Dedifferentiated amniotic fluid mesenchymal stem cell (primary cell): ENCODE measurements at regions not wholly inside any gene's neighbourhood (a gene's known extent, or its start where the extent isn't known, plus 50 kb on each side); places are given as distances from the start of the nearest gene placed in this dataset.

Experiments used
- DNase-seq: peaks from one replicate; pipeline ENCODE4 v3.0.0-alpha.2; 2016; ENCODE audit errors: extremely low spot score

DNA sequence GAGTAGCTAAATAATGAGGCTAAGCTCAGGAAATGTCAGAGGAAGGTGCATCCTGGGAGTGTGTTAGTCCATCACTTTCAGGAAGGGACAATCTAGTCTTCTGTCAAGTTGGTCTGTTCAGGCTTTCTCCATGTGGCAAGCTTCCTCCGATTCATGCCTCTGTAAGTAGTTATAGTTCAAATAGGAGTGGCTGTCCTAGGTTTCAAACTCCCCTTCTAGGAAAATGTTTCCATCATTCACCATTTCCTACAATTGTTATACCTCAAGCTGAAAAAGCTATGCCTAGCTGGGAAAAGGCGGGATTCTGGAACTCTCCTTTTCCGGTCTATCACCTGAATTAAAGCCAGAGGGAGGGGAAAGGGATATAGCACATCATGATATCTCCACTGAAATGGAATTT, 287.7 kb upstream of the ZSWIM2 start:
- no peak for DNase-seq

DNA sequence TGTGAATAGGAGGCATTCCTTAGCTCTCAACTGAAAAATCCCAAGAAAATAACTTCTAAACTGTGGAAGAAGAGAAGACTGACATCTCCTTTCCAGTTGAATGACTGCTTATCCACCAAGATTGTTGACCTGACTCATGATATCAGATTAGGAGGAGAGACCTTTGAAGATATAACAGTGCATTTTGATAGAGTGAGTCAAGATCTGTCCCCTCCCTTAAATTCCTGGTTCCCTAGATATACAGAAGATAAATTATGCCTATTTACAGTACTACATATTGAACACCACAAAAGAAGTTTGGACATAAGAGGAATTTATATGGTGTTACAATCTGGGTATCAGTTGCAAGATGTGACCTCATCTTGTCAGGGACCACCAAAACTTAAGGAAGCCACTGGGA, 285.3 kb upstream of the ZSWIM2 start:
- DNase-seq = no peak

DNA sequence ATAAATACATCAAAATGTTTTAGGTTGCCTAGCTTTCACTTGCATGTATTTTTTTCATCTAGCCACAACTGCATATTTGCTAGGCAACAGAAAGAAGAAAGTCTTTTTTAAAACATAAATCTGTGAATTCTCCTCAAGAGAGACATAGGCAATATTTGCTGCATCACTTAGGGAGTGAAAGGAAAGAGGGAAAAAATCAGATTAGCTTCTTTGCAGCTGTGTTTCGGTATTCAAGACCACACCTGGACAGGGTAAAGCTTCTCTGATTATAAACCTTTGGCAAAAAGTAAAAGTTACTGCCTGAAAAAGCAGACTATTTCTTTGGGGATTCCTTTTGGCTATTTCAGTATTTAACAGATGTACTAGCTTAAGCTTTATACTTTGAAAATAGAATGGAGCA, 280.9 kb upstream of the ZSWIM2 start:
- no peak for DNase-seq

DNA sequence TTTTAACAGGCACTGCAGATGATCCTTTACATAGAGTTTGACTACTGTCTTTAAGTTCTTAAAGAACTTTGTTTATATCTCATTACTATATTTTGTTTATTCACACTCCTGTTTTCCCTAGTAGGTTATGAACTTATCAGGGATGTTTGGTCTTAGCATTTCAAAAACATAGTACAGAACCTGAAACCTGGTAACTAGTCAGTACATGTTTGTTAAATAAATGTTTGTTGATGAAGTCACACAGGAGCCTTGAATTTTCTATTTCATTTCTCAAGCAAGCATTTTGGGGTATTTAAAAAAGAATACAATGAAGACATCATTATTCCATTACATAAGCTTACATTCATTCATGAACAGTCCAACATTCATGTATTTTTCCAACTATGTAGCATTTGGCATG, 280.3 kb upstream of the ZSWIM2 start:
- DNase-seq = no peak

DNA sequence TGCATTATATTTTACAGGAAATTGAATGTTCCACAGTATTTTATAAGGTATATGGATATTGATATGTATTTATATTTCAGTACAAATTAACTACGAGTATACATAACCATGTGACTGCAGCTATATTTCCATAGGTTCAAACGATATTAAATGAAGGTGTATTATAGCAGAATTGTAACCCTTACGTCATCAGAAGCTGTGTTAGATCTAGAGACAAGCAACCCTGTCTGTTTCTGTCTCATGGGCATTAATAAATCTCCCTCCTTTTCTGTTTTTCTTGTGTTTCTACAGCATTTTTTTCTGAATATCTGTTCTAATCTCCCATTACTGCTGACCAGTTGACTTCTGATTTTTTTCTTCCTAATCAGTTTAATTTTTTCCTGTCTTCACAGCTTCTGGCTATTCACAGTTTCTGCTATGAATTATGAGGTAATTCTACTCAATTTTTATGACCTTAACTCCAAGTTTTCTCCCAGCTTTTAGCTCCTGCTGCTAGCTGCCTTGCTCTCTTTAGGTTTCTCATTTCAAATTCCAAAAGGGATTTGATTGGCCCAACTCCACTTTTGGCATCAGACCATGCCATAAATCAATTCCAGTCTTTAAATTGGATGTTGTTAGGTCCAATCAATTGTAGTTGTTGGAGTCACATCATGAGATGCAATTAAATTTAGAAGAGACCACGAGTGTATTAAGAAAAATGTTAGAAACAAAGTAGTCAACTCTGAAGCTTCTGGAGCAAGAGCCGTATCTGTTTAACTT, 277.5 kb upstream of the ZSWIM2 start:
- no peak for DNase-seq

DNA sequence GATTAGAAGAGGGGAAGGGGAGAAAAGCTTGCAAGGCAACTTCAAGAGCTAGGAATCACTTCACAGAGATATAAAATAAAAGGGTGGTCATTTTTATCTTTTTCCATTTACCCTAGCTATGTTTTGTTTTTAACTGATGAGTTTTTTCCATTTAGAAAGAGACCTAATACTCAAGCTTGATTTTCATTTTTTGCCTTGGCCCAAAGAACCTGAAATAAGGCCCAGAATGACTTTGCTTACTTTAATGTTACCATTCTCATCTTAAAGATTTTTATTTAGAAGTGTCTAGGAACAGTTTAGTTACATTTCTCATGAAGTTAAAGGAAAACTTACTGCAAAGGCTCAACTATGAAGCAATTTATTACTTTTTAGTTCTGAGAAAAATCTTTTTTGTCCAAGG, 276.3 kb upstream of the ZSWIM2 start:
- DNase-seq = no peak

DNA sequence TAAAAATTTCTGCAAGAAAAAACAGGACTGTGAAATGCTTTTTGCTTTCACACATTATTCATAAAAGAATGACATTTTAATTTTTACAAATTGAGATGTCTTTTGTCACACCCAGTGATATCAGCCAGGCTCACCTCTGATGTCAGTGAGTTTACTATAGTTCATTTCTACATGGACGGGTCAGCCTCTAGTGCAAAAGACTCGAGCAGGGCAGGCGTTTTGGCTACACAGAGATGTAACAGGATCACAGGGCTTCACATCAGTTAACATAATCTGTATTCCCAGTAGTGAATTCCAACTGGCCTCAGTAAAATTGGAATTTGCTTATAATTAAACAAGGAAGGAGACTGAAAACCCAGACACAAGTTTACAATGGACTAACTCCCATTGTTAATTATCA, 275.6 kb upstream of the ZSWIM2 start:
- no peak for DNase-seq

DNA sequence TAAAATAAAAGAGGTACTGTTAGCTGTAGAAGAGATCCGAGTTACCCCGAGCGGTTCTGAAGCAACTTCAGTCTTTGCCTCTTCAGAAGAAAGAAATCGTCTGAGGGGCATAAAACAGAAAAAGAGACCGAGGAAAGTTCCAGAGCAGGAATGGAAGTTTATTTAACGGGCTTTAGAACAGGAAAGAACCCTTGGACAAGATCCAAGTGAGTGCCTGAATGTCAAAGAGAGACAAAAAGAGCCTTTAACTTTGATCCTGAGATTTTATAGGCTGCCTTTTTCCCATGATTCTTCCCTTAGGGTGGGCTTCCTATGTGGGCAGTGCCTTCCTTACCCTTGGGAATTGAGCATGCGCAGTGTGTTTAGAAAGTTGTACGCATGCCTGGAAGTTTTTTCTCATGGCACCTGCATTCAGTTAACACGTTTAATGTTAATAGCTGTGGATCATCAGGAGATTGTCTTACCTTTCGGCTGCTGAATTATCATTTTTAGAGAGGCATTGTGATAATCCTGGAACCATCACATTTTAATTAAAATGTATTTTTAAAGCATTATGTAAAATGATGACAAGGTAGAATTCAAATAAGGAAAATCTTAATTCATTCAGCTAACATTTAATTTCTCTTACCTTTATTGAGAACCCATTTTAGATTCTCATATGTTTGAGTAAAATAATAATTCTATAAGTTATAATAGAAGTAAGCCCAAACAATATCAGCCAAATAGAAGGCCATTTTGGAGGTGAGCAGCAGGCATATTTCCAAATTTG, 269.5 kb upstream of the ZSWIM2 start:
- DNase-seq = no peak

DNA sequence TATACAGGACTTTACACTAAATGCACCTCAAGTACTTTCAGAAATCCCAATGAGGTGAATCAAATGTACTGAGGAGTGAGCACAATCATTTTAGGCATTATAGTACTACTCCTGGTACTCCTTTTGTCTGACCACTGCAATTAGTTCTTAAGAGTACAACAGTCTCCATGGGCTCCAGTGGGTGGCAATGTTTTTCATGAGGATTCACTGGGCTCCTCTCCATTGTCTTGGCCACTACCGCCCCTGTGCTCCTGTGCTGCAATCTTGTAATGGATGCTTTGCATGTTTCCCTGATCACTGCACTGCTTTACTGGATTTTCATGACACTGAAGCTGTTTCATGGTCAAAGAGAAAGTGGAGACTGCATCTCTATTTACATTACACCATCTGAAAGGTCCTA, 268.5 kb upstream of the ZSWIM2 start:
- DNase-seq = no peak

DNA sequence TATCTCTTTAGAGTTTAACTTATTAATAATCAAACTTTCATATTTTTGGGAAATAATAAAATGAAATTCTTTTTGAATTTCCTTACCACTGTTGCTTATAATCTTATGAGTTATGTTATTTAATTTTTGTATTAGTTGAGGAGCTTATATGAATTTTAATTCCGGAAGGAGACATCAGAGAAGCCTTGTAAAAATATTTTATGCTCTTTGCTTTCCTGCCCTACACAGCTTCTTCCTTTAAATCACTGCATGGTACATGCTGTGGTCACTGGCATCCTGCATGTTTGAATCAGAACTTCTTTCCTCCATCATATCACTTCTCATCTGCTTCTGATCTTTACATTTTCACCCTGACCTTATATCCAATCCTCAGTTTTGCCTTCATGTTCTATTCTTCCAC, 266.7 kb upstream of the ZSWIM2 start:
- no peak for DNase-seq

DNA sequence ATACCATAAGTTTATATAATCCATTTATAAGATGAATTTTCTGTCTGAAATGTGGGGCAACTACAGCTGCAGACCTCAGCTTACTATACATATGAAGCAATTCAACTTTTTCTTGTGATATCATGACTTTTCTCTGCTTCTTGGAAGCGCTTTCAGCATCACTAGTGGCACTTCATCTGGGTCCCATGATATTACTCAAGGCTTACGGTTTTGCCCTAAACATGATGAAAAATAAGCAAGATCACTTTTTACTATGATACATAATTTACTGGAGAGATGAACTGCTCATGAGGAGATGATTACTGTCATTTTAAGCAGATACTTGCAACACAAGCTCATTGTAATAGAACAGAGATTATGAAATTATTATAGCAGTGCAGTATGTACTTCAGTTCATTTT, 258.0 kb upstream of the ZSWIM2 start:
- DNase-seq = no peak

DNA sequence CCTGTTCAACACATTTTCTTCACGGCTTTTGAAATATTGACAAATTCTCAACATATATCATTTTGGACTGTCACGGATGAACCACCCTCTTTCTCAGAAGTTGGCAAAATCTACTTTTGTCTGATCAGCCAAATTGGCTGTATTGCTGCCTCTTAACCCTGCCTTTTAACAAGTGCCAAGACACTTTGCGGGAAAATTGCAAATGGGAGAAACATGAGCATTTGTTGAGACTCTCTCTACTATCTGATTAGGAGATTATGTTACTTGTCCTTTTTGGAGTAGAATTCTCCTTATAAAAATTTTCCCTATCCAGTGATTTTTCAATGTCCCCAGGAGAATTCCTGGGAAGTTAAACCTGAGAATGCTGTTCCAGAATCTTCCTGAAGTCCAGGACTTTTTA, 256.2 kb upstream of the ZSWIM2 start:
- DNase-seq = no peak

DNA sequence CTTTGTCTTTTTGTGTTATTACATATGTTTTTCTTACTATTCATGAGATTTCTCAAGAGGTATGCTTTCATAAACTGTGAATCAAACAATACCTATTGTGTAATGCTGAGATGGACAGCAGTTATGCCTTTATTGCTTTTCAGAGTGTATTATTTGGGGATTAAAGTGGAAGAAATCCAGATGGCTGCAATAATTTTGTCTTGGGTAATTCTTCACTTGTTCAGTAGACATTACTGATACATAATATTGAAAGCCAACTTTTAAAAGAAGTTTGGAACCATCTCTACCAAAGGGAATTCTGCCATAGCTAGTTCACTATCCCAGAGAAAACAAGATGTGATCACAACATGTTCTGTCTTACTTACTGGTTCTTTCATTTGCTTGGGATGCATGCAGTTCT, 253.4 kb upstream of the ZSWIM2 start:
- no peak for DNase-seq

DNA sequence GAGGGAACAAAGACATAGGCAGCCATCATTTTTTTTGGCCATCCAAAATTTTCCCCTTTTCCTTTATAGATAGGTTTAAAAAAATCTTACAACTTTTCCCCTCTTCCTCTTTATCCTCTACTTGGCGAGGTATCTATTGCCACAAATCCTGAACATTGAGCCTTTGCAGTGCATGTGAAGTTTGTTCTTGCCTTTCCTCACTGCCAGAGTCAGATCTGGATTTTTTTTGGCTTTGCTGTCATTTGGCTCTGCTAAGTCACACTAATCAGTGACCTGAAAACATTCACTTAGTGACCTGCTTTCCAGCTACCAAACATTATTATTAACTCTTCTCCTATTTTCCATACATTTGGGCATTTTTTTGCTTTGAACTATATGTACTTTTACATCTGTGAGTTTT, 249.2 kb upstream of the ZSWIM2 start:
- DNase-seq = no peak

DNA sequence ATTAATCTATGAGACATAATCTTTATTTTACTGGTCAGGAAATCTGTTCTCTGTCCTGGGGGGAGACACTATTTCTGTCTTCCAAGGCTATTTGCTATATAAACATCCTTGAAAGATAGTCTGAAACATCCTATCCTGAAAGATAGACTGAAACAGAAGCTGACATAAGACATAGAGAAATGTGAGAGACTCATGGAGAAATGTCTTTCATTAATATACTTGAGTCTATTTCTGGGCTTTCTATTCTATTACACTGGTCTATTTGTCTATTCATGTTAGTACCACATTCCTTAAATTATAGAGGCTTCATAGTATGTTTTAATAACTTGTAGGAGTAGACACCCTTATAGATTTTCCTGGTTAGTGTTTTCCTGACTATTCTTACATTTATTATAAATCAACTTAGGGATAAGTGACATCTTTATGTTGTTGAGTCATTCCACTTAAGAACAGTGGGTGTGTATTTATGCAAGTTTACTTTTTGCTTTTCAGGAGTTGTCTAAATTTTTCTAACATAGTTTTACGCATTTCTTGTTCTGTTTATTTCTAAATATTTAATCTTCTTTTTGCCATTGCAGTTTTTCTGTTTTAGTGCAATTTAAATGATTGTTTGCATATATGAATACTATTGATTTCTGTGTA, 244.9 kb upstream of the ZSWIM2 start:
- DNase-seq = no peak

DNA sequence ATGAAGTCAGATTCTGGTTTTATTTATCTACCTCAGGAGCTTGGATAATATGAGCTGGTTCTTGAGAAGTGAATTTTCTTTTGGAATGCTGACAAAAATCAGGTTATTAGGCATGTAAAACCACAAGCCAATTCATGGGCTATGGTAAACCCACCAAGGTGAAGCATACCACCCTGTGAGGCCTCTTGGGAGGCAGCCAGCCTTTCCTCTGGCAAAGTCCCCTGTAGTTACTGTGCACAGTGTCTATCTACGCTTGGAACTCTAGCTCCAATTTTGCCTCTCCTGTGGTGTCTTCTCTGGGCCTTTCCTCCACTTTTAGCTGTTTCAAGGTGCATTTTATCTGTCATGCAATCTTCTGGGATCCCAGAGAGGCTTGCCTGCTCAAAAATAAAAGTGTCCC, 242.7 kb upstream of the ZSWIM2 start:
- DNase-seq = no peak

DNA sequence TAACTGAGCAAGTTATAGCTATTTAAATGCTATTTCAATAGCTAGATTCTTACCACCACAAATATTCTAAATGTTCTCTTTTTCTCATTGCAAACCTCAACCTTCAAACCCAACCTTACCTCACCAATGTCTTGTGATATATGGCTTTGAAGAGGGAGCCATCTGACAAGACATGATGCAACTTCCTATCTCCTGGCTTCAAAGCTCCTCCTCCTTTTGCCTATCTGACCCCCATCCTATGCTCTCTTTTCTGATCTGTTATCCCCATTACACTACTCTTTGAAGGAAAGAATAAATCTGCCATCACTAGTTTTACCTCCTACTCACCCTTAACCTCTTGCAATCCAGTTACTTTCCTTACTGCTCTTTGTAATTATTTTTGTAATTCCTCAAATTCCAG, 235.6 kb upstream of the ZSWIM2 start:
- no peak for DNase-seq

DNA sequence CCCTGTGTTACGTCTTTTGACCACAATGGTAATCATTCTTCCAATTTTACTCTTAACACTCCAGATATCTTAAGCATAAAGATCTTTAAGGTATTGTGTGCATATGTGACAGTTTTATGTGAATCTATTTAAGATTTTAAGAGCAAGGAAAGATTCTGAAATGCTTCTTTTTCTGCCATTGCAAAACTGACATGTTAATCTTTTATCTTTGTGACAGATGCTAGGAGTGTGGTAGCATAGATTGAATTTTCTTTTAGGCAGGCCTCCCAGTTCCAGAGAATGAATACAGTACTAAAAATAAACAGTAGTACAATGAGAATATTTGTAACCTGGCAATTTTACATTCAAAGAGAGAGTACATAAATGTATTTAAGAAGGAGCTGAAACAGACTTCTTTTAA, 232.5 kb upstream of the ZSWIM2 start:
- no peak for DNase-seq

DNA sequence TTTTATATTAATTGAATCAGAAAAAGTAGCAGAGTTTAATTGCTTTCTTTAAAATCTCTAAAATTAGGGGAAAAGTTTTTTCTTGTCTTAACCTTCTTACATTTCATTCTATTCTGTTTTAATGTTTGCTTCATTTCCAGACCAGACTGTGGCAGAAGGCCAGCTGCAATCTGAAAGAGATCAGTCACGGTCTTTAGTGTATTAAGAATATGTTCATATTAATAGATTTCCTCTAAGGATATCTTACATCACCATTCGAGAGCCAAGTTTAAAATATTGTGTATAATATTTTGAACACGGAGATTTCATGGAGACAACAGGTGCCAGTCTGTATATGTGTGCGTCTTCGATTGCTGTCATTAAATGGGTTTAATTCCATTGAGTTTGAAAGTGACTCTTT, 230.9 kb upstream of the ZSWIM2 start:
- DNase-seq = no peak

DNA sequence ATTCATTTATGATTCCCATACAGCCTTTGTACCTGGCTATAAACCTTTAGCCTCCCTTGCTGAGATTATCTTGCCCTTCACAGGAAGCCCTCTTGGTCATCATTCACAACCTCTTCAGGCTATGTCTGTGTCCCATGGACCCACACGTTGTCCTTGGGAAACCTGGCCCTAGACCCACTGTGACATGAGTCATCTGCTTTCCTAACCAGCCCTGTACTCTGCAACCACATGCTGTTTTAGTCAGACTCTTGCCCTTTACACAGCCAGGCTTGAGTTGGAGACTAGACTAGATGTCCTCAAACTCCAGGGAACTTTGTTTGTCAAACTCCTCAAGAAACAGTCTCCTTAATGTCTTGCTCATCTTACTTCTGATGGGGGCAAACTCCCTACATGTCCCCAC, 229.3 kb upstream of the ZSWIM2 start:
- no peak for DNase-seq

DNA sequence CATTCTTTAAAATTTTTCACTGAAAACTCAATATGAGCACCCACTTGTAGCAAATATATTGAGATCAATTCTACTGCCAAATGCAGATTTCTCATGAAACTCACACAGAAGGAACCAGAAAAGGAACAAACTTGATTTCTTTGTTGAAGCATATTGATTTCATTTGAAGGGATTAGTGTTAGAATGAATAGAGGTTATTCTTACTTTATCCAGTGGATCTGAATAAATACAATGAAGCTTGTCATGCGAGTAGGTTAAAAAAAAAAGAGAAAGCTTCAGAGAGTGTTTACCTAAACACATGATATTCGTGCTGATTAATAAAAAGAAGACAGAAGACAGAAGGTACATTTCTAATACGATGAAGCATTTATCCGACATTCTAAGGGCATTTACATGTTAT, 226.7 kb upstream of the ZSWIM2 start:
- DNase-seq = no peak

DNA sequence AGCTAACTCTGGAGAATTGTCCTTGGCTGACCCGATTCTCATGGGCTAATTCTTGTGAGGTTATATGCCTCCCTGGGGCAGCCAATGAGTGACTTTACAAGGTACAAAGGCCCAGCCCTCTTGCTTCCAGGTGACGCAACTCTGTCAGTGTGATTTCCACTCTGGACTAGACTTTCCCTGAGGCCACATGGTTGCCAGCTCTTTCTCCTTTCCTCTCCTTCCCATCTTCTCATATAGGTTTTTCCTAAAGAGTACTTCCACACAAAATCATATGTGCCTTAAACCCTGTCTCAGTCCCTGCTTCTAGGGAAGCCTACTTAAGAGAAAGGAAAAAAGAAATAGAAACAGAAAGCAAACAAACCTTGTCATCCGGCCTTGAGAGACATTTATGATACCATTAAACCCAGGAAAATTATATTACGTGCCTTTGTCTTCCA, 226.2 kb upstream of the ZSWIM2 start:
- no peak for DNase-seq

DNA sequence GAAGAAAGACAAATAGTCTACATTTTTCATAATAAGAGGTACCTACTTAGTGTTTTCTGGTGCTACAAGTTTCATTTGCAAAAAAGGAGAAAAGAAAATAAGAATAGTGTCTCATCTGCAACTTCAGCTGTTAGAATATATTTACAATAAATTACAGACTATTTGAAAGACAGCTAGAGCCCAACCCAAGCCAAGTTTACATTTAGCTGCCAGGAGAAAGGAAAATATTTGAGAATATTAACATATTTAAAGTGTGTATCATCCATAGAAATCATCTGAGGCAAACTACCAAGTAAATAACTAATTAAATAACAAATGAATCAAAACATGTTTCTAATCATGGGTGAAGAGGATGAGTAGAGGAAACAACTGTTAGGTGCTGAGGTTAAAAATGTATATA, 209.2 kb upstream of the ZSWIM2 start:
- no peak for DNase-seq
